Adipocyte (in vitro differentiated cells): ENCODE measurements at regions not wholly inside any gene's neighbourhood (a gene's known extent, or its start where the extent isn't known, plus 50 kb on each side); places are given as distances from the start of the nearest gene placed in this dataset.

Source experiments
- DNase-seq: peaks from one replicate; pipeline ENCODE4 v3.0.0-alpha.2; 2015; ENCODE audit warnings: low read depth
- H3K27me3 ChIP-seq: replicated peaks from 2 replicates; pipeline ENCODE4 v1.7.0; 2013; ENCODE audit warnings: mild to moderate bottlenecking, low read length, moderate library complexity; ENCODE audit not compliant: control insufficient read depth, insufficient read depth
- H3K36me3 ChIP-seq: 2 replicates; pipeline ENCODE4 v1.7.0; 2013; ENCODE audit warnings: low read length, mild to moderate bottlenecking, moderate library complexity; ENCODE audit not compliant: control insufficient read depth, insufficient read depth, severe bottlenecking
- H3K4me1 ChIP-seq: 2 replicates; pipeline ENCODE4 v1.7.0; 2013; ENCODE audit warnings: mild to moderate bottlenecking, low read length, moderate library complexity; ENCODE audit not compliant: control insufficient read depth, insufficient read depth
- H3K4me3 ChIP-seq: 2 replicates; pipeline ENCODE4 v1.7.0; 2013; ENCODE audit warnings: mild to moderate bottlenecking, low read length, moderate library complexity
- H3K9ac ChIP-seq: 2 replicates; pipeline ENCODE4 v1.7.0; 2013; ENCODE audit warnings: mild to moderate bottlenecking, low read length, moderate library complexity
- H3K9me3 ChIP-seq: 2 replicates; pipeline ENCODE4 v1.7.0; 2013; ENCODE audit warnings: mild to moderate bottlenecking, low read length, moderate library complexity; ENCODE audit not compliant: control insufficient read depth

GRCh38 chr5:175790796-175791195 is 80.6 kb upstream of the CPLX2 start:
- H3K9me3 ChIP-seq = peaks cover 7% of the 10 kb centered on the region
- no peak overlapping the region for H3K9ac ChIP-seq
- no peaks in the 10 kb centered on the region for H3K36me3 ChIP-seq
- H3K4me1 ChIP-seq = no peaks in the 10 kb centered on the region
- DNase-seq = no peak
- no peak overlapping the region for H3K4me3 ChIP-seq
- peaks cover 10% of the 10 kb centered on the region for H3K27me3 ChIP-seq

GRCh38 chr5:175795959-175796358 is 75.4 kb upstream of the CPLX2 start:
- H3K4me3 ChIP-seq = no peak overlapping the region
- H3K27me3 ChIP-seq = peaks cover 35% of the 10 kb centered on the region
- H3K4me1 ChIP-seq = no peaks in the 10 kb centered on the region
- H3K9ac ChIP-seq = no peak overlapping the region
- H3K36me3 ChIP-seq = no peaks in the 10 kb centered on the region
- peaks cover 10% of the 10 kb centered on the region for H3K9me3 ChIP-seq
- no peak for DNase-seq

GRCh38 chr5:175796536-175797499 is 74.6 kb upstream of the CPLX2 start:
- Histone ChIP-seq H3K36me3 (no peaks in the 10 kb centered on the region), H3K9me3 (peaks cover 10% of the 10 kb centered on the region), H3K27me3 (peaks cover 35% of the 10 kb centered on the region), H3K4me1 (no peaks in the 10 kb centered on the region), H3K4me3 (peak overlapping the region; percentile 52), H3K9ac (no peak overlapping the region)
- DNase-seq = peak; percentile 96

GRCh38 chr5:175797521-175798038 is 73.8 kb upstream of the CPLX2 start:
- no peak overlapping the region for H3K9ac ChIP-seq
- no peak for DNase-seq
- H3K27me3 ChIP-seq = peaks cover 43% of the 10 kb centered on the region
- H3K9me3 ChIP-seq = peaks cover 10% of the 10 kb centered on the region
- H3K36me3 ChIP-seq = no peaks in the 10 kb centered on the region
- H3K4me3 ChIP-seq = peak overlapping the region; percentile 52
- no peaks in the 10 kb centered on the region for H3K4me1 ChIP-seq

GRCh38 chr5:175798626-175799025 is 72.8 kb upstream of the CPLX2 start:
- Histone ChIP-seq H3K27me3 (peaks cover 50% of the 10 kb centered on the region), H3K4me3 (no peak overlapping the region), H3K9me3 (peaks cover 6% of the 10 kb centered on the region), H3K9ac (no peak overlapping the region), H3K36me3 (no peaks in the 10 kb centered on the region), H3K4me1 (no peaks in the 10 kb centered on the region)
- DNase-seq = no peak

GRCh38 chr5:175800656-175801081 is 70.7 kb upstream of the CPLX2 start:
- no peak for DNase-seq
- H3K4me3 ChIP-seq = no peak overlapping the region
- H3K27me3 ChIP-seq = peaks cover 53% of the 10 kb centered on the region
- no peak overlapping the region for H3K9ac ChIP-seq
- no peaks in the 10 kb centered on the region for H3K36me3 ChIP-seq
- no peaks in the 10 kb centered on the region for H3K4me1 ChIP-seq
- H3K9me3 ChIP-seq = peaks cover 3% of the 10 kb centered on the region

- no peaks in the 10 kb centered on the region for H3K9me3 ChIP-seq
- no peaks in the 10 kb centered on the region for H3K4me1 ChIP-seq
- no peak for DNase-seq
- H3K27me3 ChIP-seq = peaks cover 53% of the 10 kb centered on the region
- H3K9ac ChIP-seq = no peak overlapping the region
- no peaks in the 10 kb centered on the region for H3K36me3 ChIP-seq
- no peak overlapping the region for H3K4me3 ChIP-seq
Observed at GRCh38 chr5:175802361-175802760, 69.0 kb upstream of the CPLX2 start.

- Histone ChIP-seq H3K9ac (no peak overlapping the region), H3K9me3 (no peaks in the 10 kb centered on the region), H3K27me3 (peaks cover 54% of the 10 kb centered on the region), H3K4me3 (no peak overlapping the region), H3K36me3 (no peaks in the 10 kb centered on the region), H3K4me1 (no peaks in the 10 kb centered on the region)
- no peak for DNase-seq
Observed at GRCh38 chr5:175803254-175803653, 68.1 kb upstream of the CPLX2 start.

- Histone ChIP-seq H3K4me1 (no peaks in the 10 kb centered on the region), H3K9ac (no peak overlapping the region), H3K27me3 (peaks cover 48% of the 10 kb centered on the region), H3K4me3 (no peak overlapping the region), H3K9me3 (no peaks in the 10 kb centered on the region), H3K36me3 (no peaks in the 10 kb centered on the region)
- no peak for DNase-seq
Observed at GRCh38 chr5:175803736-175804454, 67.5 kb upstream of the CPLX2 start.

- H3K9ac ChIP-seq = no peak overlapping the region
- H3K4me1 ChIP-seq = peaks cover 12% of the 10 kb centered on the region
- H3K36me3 ChIP-seq = no peaks in the 10 kb centered on the region
- H3K27me3 ChIP-seq = peaks cover 45% of the 10 kb centered on the region
- H3K4me3 ChIP-seq = no peak overlapping the region
- H3K9me3 ChIP-seq = no peaks in the 10 kb centered on the region
- no peak for DNase-seq
Observed at GRCh38 chr5:175805256-175806011, 65.9 kb upstream of the CPLX2 start.

GRCh38 chr5:175808711-175809110 is 62.7 kb upstream of the CPLX2 start:
- Histone ChIP-seq H3K36me3 (no peaks in the 10 kb centered on the region), H3K9me3 (no peaks in the 10 kb centered on the region), H3K27me3 (peaks cover 41% of the 10 kb centered on the region), H3K4me1 (peaks cover 13% of the 10 kb centered on the region), H3K9ac (no peak overlapping the region), H3K4me3 (no peak overlapping the region)
- no peak for DNase-seq
